Calu3 (cell line): ENCODE measurements at regions not wholly inside any gene's neighbourhood (a gene's known extent, or its start where the extent isn't known, plus 50 kb on each side); places are given as distances from the start of the nearest gene placed in this dataset.

ENCODE experiments used
- BruUV-seq: library from RNA; stranded (reverse); fragments of 400-500 nt; replicated peaks from 2 replicates; lab custom pipeline; 2021; lab: Mats Ljungman, UMichigan
- CTCF ChIA-PET: fragments of 300-600 bp; sonication (Branson Sonifier 250); formaldehyde crosslinking; loops from one replicate; lab custom pipeline; 2022; ENCODE audit warnings: antibody characterized with exemption; lab: Charles Lee
- DNase-seq: peaks from one replicate; pipeline ENCODE4 v3.0.0; 2022
- H3K27ac Mint-ChIP-seq: one replicate; pipeline ENCODE4 v1.8.0; 2022; ENCODE audit warnings: mixed read lengths; ENCODE audit not compliant: unreplicated experiment
- H3K27me3 Mint-ChIP-seq: one replicate; pipeline ENCODE4 v1.8.0; 2022; ENCODE audit warnings: mixed read lengths; ENCODE audit not compliant: unreplicated experiment
- H3K36me3 Mint-ChIP-seq: one replicate; pipeline ENCODE4 v1.8.0; 2022; ENCODE audit warnings: mild to moderate bottlenecking, moderate library complexity, mixed read lengths; ENCODE audit not compliant: insufficient read depth, unreplicated experiment
- H3K4me1 Mint-ChIP-seq: one replicate; pipeline ENCODE4 v1.8.0; 2022; ENCODE audit warnings: mild to moderate bottlenecking, low read depth, mixed read lengths; ENCODE audit not compliant: unreplicated experiment
- H3K4me3 Mint-ChIP-seq: one replicate; pipeline ENCODE4 v1.8.0; 2022; ENCODE audit warnings: mild to moderate bottlenecking, low read depth, moderate library complexity, mixed read lengths; ENCODE audit not compliant: unreplicated experiment
- H3K9me3 Mint-ChIP-seq: one replicate; pipeline ENCODE4 v1.8.0; 2022; ENCODE audit warnings: low read depth, mixed read lengths; ENCODE audit not compliant: unreplicated experiment
- CTCF ChIP-seq: fragments of 200-600 bp; IDR thresholded peaks from one replicate; pipeline ENCODE4 v1.8.0; 2022; ENCODE audit warnings: antibody characterized with exemption; ENCODE audit not compliant: unreplicated experiment
- intact Hi-C: fragments of 100-400 bp; cut with micrococcal nuclease; formaldehyde crosslinking; loops from one replicate; pipeline ENCODE4 v1.10.0; 2022; ENCODE audit not compliant: unreplicated experiment

- H3K27me3 Mint-ChIP-seq, result peaks cover 29% of the 10 kb centered on the region
- CTCF ChIA-PET, result no interaction called here
- intact Hi-C loops, result no loop called here
- no peaks in the 10 kb centered on the region for H3K4me1 Mint-ChIP-seq
- BruUV-seq, result no TSS peak
- peaks cover 3% of the 10 kb centered on the region for H3K9me3 Mint-ChIP-seq
- TF ChIP-seq CTCF, result no peak
- H3K36me3 Mint-ChIP-seq, result no peaks in the 10 kb centered on the region
- no peak for DNase-seq
- H3K27ac Mint-ChIP-seq, result no peak overlapping the region
- H3K4me3 Mint-ChIP-seq, result no peak overlapping the region
These were observed 163.8 kb downstream of the EBLN2 start for GRCh38 chr3:73225146-73225855.

GRCh38 chr3:73225991-73226390 is 164.5 kb downstream of the EBLN2 start:
- Mint-ChIP-seq H3K27ac (no peak overlapping the region), H3K4me3 (no peak overlapping the region), H3K36me3 (no peaks in the 10 kb centered on the region), H3K27me3 (peaks cover 29% of the 10 kb centered on the region), H3K9me3 (peaks cover 3% of the 10 kb centered on the region), H3K4me1 (no peaks in the 10 kb centered on the region)
- no peak for TF ChIP-seq CTCF
- no peak for DNase-seq
- BruUV-seq, result no TSS peak
- CTCF ChIA-PET, result no interaction called here
- intact Hi-C loops, result no loop called here

GRCh38 chr3:73228000-73228399 is 166.5 kb downstream of the EBLN2 start:
- TF ChIP-seq CTCF, result no peak
- Mint-ChIP-seq H3K27ac (no peak overlapping the region), H3K27me3 (peaks cover 15% of the 10 kb centered on the region), H3K36me3 (no peaks in the 10 kb centered on the region), H3K4me3 (no peak overlapping the region), H3K4me1 (no peaks in the 10 kb centered on the region), H3K9me3 (no peaks in the 10 kb centered on the region)
- CTCF ChIA-PET, result interaction anchor here (0.9 kb wide), 1 partner anchor 75 kb away, joined by 3 read pairs; no protein-coding TSS in a partner anchor
- BruUV-seq, result no TSS peak
- intact Hi-C loops, result no loop called here
- DNase-seq, result no peak

GRCh38 chr3:73228437-73228836 is 167.0 kb downstream of the EBLN2 start:
- no peaks in the 10 kb centered on the region for H3K36me3 Mint-ChIP-seq
- H3K9me3 Mint-ChIP-seq, result no peaks in the 10 kb centered on the region
- H3K27me3 Mint-ChIP-seq, result peaks cover 12% of the 10 kb centered on the region
- no peak overlapping the region for H3K4me3 Mint-ChIP-seq
- no peaks in the 10 kb centered on the region for H3K4me1 Mint-ChIP-seq
- no TSS peak for BruUV-seq
- CTCF ChIA-PET, result interaction anchor here (0.9 kb wide), 1 partner anchor 74 kb away, joined by 3 read pairs; no protein-coding TSS in a partner anchor
- no peak for TF ChIP-seq CTCF
- intact Hi-C loops, result no loop called here
- no peak overlapping the region for H3K27ac Mint-ChIP-seq
- no peak for DNase-seq
